ENCODE measurements at regions not wholly inside any gene's neighbourhood (a gene's known extent, or its start where the extent isn't known, plus 50 kb on each side); places are given as distances from the start of the nearest gene placed in this dataset.

DNA sequence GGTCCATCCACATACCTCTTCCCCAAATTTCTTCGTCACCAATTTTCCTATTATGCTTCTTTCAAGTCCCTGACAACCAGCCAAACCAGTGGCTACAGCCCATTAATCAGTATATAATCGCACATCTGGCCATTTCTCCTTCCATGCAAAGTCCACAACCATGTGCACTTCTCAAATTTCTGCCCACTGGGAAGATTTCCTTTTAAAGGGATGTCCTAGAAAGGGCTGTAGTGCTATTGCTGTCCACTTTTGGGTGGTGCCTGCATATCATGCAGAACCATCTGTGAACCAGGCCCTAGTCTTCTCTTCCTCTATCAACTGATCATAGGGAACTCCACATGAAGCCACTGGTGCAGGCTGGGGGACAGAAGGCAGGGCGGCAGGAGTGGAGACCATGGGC lies 55.2 kb upstream of the MID1IP1 start:
- CTCF ChIA-PET, result no interaction called here
- no peaks in the 10 kb centered on the region for H3K27me3 ChIP-seq (replicated peaks in 1 of 4; ENCODE audit: control extremely low read depth in 1 of 4, control insufficient read depth in 3 of 4, insufficient read depth in 4 of 4, low read length in 3 of 4)
- no peaks in the 10 kb centered on the region for H3K4me1 ChIP-seq (ENCODE audit: control insufficient read depth in 2 of 2, insufficient read depth in 2 of 2, low read length in 2 of 2)
- H3K9ac ChIP-seq (ENCODE audit: low read length), result no peak overlapping the region
- no peak overlapping the region for H3K4me3 ChIP-seq (ENCODE audit: control extremely low read depth in 1 of 5, extremely low read depth in 1 of 5, insufficient read depth in 1 of 5, low read depth in 2 of 5, low read length in 4 of 5)
- H3K27me3 Mint-ChIP-seq, result peaks cover 3% of the 10 kb centered on the region
- H3K4me3 Mint-ChIP-seq, result no peak overlapping the region
- ATAC-seq (ENCODE audit: low read depth), result no peak
- H3K36me3 ChIP-seq (replicated peaks in 1 of 2; ENCODE audit: control extremely low read depth in 1 of 2, control insufficient read depth in 1 of 2, extremely low read depth in 1 of 2, insufficient read depth in 2 of 2, low read length in 1 of 2), result no peaks in the 10 kb centered on the region
- no CpG with 5 or more reads among the region's 3 CpGs for WGBS (ENCODE audit: insufficient coverage)
- no peak for TF ChIP-seq EZH2 (IDR thresholded peaks at IDR 0.05; ENCODE audit: borderline replicate concordance, insufficient read depth, low read depth, low read length, poor library complexity, severe bottlenecking)
- TF ChIP-seq, protein P1, sequence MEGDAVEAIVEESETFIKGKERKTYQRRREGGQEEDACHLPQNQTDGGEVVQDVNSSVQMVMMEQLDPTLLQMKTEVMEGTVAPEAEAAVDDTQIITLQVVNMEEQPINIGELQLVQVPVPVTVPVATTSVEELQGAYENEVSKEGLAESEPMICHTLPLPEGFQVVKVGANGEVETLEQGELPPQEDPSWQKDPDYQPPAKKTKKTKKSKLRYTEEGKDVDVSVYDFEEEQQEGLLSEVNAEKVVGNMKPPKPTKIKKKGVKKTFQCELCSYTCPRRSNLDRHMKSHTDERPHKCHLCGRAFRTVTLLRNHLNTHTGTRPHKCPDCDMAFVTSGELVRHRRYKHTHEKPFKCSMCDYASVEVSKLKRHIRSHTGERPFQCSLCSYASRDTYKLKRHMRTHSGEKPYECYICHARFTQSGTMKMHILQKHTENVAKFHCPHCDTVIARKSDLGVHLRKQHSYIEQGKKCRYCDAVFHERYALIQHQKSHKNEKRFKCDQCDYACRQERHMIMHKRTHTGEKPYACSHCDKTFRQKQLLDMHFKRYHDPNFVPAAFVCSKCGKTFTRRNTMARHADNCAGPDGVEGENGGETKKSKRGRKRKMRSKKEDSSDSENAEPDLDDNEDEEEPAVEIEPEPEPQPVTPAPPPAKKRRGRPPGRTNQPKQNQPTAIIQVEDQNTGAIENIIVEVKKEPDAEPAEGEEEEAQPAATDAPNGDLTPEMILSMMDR (IDR thresholded peaks at IDR 0.05), result no peak
- no peaks in the 10 kb centered on the region for H3K4me1 Mint-ChIP-seq
- no peak overlapping the region for H3K4me2 ChIP-seq (replicated peaks; ENCODE audit: low read depth, low read length, poor library complexity, severe bottlenecking)
- H2AFZ ChIP-seq (ENCODE audit: insufficient read depth, low read depth, low read length, poor library complexity, severe bottlenecking), result no peak overlapping the region
- no peaks in the 10 kb centered on the region for H3K9me3 ChIP-seq (ENCODE audit: control extremely low read depth in 1 of 3, control insufficient read depth in 2 of 3, insufficient read depth in 1 of 3, low read length in 2 of 3)
- H3K9me3 Mint-ChIP-seq (ENCODE audit: insufficient read depth), result no peaks in the 10 kb centered on the region
- no peaks in the 10 kb centered on the region for H4K20me1 ChIP-seq (ENCODE audit: control insufficient read depth, insufficient read depth, low read length, poor library complexity, severe bottlenecking)
- no peak overlapping the region for H3K27ac ChIP-seq (ENCODE audit: low read length in 2 of 2)
- no peak overlapping the region for H3K27ac Mint-ChIP-seq
- intact Hi-C loops (cut with micrococcal nuclease), result no loop called here
- no peak for DNase-seq
- H3K79me2 ChIP-seq (ENCODE audit: control insufficient read depth, insufficient read depth, low read length), result no peaks in the 10 kb centered on the region
- POLR2A ChIA-PET, result no interaction called here

DNA sequence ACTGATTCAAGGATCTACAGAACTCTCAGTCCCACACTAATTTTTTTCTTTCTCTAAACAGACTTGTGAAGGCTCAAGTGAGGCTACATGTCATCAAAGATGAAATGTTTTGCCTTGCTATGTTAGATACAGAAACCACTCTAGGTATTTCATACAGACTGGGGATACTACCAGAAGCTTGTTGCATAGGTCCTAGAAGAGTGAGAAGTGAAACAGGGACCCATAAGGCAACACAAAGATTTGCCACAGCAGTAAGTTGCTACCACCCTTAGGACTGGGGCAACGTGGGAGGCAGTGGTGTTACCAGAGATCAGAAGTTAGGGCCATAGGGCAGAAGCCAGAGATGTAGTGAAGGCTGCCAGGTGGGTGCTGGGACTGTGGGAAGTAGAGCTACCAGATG lies 50.7 kb upstream of the MID1IP1 start:
- no CpG with 5 or more reads among the region's 1 CpG for whole genome bisulfite sequencing (ENCODE audit: insufficient coverage)
- Histone ChIP-seq H3K9ac (ENCODE audit: low read length) (no peak overlapping the region), H3K4me2 (replicated peaks; ENCODE audit: low read depth, low read length, poor library complexity, severe bottlenecking) (no peak overlapping the region), H3K9me3 (ENCODE audit: control extremely low read depth in 1 of 3, control insufficient read depth in 2 of 3, insufficient read depth in 1 of 3, low read length in 2 of 3) (no peaks in the 10 kb centered on the region), H3K4me3 (ENCODE audit: control extremely low read depth in 1 of 5, extremely low read depth in 1 of 5, insufficient read depth in 1 of 5, low read depth in 2 of 5, low read length in 4 of 5) (no peak overlapping the region), H3K4me1 (ENCODE audit: control insufficient read depth in 2 of 2, insufficient read depth in 2 of 2, low read length in 2 of 2) (no peaks in the 10 kb centered on the region), H3K79me2 (ENCODE audit: control insufficient read depth, insufficient read depth, low read length) (no peaks in the 10 kb centered on the region), H3K27me3 (replicated peaks in 1 of 4; ENCODE audit: control extremely low read depth in 1 of 4, control insufficient read depth in 3 of 4, insufficient read depth in 4 of 4, low read length in 3 of 4) (no peaks in the 10 kb centered on the region), H4K20me1 (ENCODE audit: control insufficient read depth, insufficient read depth, low read length, poor library complexity, severe bottlenecking) (no peaks in the 10 kb centered on the region), H3K36me3 (replicated peaks in 1 of 2; ENCODE audit: control extremely low read depth in 1 of 2, control insufficient read depth in 1 of 2, extremely low read depth in 1 of 2, insufficient read depth in 2 of 2, low read length in 1 of 2) (no peaks in the 10 kb centered on the region), H3K27ac (ENCODE audit: low read length in 2 of 2) (no peak overlapping the region), H2AFZ (ENCODE audit: insufficient read depth, low read depth, low read length, poor library complexity, severe bottlenecking) (no peak overlapping the region)
- no peak for TF ChIP-seq EZH2 (IDR thresholded peaks at IDR 0.05; ENCODE audit: borderline replicate concordance, insufficient read depth, low read depth, low read length, poor library complexity, severe bottlenecking)
- TF ChIP-seq, protein P1 (IDR thresholded peaks at IDR 0.05), result no peak
- H3K27me3 Mint-ChIP-seq, result peaks cover 4% of the 10 kb centered on the region
- CTCF ChIA-PET, result interaction anchor here (1.5 to 2.1 kb wide), 2 partner anchors 401 to 492 kb away, joined by 3 to 5 read pairs; no protein-coding TSS in a partner anchor
- no peaks in the 10 kb centered on the region for H3K9me3 Mint-ChIP-seq (ENCODE audit: insufficient read depth)
- POLR2A ChIA-PET, result no interaction called here
- H3K4me1 Mint-ChIP-seq, result no peaks in the 10 kb centered on the region
- intact Hi-C loops (cut with micrococcal nuclease), result loop anchor here (5.0 kb wide), 1 partner anchor 237 kb away; no protein-coding TSS in a partner anchor
- H3K4me3 Mint-ChIP-seq, result no peak overlapping the region
- DNase-seq, result no peak
- no peak for ATAC-seq (ENCODE audit: low read depth)
- no peak overlapping the region for H3K27ac Mint-ChIP-seq
